ENCODE measurements at regions not wholly inside any gene's neighbourhood (a gene's known extent, or its start where the extent isn't known, plus 50 kb on each side); places are given as distances from the start of the nearest gene placed in this dataset.

DNA sequence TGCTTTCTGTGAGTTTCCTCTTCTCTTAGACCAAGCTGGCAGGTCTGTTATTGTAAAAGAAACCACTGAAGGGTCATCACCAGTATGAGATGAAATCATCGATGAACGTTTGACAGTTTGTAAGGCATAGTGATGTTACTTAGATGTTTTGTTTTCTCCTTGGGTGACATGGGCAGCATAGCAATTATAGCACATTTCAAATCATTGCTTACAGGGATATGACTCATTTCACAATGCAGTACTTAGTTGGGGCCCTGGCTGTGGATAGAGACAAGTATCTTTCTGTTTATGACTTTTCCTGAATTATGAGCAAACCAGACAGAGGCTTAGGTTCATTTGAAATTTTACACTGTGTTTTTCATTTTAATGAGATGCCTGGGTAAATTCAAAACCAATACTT lies 313.0 kb downstream of the RWDD3 start:
- TF ChIP-seq, protein P1, sequence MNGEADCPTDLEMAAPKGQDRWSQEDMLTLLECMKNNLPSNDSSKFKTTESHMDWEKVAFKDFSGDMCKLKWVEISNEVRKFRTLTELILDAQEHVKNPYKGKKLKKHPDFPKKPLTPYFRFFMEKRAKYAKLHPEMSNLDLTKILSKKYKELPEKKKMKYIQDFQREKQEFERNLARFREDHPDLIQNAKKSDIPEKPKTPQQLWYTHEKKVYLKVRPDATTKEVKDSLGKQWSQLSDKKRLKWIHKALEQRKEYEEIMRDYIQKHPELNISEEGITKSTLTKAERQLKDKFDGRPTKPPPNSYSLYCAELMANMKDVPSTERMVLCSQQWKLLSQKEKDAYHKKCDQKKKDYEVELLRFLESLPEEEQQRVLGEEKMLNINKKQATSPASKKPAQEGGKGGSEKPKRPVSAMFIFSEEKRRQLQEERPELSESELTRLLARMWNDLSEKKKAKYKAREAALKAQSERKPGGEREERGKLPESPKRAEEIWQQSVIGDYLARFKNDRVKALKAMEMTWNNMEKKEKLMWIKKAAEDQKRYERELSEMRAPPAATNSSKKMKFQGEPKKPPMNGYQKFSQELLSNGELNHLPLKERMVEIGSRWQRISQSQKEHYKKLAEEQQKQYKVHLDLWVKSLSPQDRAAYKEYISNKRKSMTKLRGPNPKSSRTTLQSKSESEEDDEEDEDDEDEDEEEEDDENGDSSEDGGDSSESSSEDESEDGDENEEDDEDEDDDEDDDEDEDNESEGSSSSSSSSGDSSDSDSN (CRISPR knock-in tag; IDR thresholded peaks at IDR 0.05), result no peak
- TF ChIP-seq FOXK1 (CRISPR knock-in tag; IDR thresholded peaks at IDR 0.05; ENCODE audit: borderline replicate concordance, low read depth) (no peak), NFATC3 (CRISPR knock-in tag; IDR thresholded peaks at IDR 0.05) (no peak), SMAD1 (CRISPR knock-in tag; IDR thresholded peaks at IDR 0.05; ENCODE audit: borderline replicate concordance, low read depth) (no peak), RAD21 (CRISPR knock-in tag; IDR thresholded peaks at IDR 0.05) (no peak), CBX5 (CRISPR knock-in tag; IDR thresholded peaks at IDR 0.05; ENCODE audit: borderline replicate concordance) (no peak), ZNF18 (CRISPR knock-in tag; IDR thresholded peaks at IDR 0.05; ENCODE audit: insufficient replicate concordance) (no peak), ZNF362 (CRISPR knock-in tag; IDR thresholded peaks at IDR 0.05; ENCODE audit: borderline replicate concordance) (no peak), HNF1A (IDR thresholded peaks at IDR 0.05; ENCODE audit: low read depth) (no peak), HNF1A (CRISPR knock-in tag; IDR thresholded peaks at IDR 0.05; ENCODE audit: borderline replicate concordance) (no peak)
- TF ChIP-seq, protein P2, sequence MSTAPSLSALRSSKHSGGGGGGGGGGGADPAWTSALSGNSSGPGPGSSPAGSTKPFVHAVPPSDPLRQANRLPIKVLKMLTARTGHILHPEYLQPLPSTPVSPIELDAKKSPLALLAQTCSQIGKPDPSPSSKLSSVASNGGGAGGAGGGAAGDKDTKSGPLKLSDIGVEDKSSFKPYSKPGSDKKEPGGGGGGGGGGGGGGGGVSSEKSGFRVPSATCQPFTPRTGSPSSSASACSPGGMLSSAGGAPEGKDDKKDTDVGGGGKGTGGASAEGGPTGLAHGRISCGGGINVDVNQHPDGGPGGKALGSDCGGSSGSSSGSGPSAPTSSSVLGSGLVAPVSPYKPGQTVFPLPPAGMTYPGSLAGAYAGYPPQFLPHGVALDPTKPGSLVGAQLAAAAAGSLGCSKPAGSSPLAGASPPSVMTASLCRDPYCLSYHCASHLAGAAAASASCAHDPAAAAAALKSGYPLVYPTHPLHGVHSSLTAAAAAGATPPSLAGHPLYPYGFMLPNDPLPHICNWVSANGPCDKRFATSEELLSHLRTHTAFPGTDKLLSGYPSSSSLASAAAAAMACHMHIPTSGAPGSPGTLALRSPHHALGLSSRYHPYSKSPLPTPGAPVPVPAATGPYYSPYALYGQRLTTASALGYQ (CRISPR knock-in tag; IDR thresholded peaks at IDR 0.05), result no peak
- TF ChIP-seq, protein P3, sequence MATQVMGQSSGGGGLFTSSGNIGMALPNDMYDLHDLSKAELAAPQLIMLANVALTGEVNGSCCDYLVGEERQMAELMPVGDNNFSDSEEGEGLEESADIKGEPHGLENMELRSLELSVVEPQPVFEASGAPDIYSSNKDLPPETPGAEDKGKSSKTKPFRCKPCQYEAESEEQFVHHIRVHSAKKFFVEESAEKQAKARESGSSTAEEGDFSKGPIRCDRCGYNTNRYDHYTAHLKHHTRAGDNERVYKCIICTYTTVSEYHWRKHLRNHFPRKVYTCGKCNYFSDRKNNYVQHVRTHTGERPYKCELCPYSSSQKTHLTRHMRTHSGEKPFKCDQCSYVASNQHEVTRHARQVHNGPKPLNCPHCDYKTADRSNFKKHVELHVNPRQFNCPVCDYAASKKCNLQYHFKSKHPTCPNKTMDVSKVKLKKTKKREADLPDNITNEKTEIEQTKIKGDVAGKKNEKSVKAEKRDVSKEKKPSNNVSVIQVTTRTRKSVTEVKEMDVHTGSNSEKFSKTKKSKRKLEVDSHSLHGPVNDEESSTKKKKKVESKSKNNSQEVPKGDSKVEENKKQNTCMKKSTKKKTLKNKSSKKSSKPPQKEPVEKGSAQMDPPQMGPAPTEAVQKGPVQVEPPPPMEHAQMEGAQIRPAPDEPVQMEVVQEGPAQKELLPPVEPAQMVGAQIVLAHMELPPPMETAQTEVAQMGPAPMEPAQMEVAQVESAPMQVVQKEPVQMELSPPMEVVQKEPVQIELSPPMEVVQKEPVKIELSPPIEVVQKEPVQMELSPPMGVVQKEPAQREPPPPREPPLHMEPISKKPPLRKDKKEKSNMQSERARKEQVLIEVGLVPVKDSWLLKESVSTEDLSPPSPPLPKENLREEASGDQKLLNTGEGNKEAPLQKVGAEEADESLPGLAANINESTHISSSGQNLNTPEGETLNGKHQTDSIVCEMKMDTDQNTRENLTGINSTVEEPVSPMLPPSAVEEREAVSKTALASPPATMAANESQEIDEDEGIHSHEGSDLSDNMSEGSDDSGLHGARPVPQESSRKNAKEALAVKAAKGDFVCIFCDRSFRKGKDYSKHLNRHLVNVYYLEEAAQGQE (IDR thresholded peaks at IDR 0.05; ENCODE audit: borderline replicate concordance in 1 of 2, low read depth in 1 of 2, low read length in 2 of 2), result no peak
